Loucy (cell line): ENCODE measurements at regions not wholly inside any gene's neighbourhood (a gene's known extent, or its start where the extent isn't known, plus 50 kb on each side); places are given as distances from the start of the nearest gene placed in this dataset.
"Not testable (repeated sequence)": the region's sequence is repeated elsewhere in the genome, so short reads cannot be mapped to it uniquely, and the experiment has no call there.

Experiments used
- H2AFZ ChIP-seq: fragments of 200-600 bp; sonication (generic); 2 replicates; pipeline ENCODE4 v1.6.0; 2016; ENCODE audit warnings: antibody characterized with exemption, mild to moderate bottlenecking, low read length, moderate library complexity
- H3F3A ChIP-seq: fragments of 200-600 bp; 2 replicates; pipeline ENCODE4 v1.6.0; 2016; ENCODE audit warnings: antibody characterized with exemption, low read depth, mild to moderate bottlenecking
- H3K27me3 ChIP-seq: fragments of 200-600 bp; sonication (generic); 2 replicates; pipeline ENCODE4 v1.6.1; 2014; ENCODE audit warnings: low read length, mild to moderate bottlenecking; ENCODE audit not compliant: insufficient read depth, poor library complexity, severe bottlenecking
- H3K36me3 ChIP-seq: fragments of 200-600 bp; sonication (generic); 2 replicates; pipeline ENCODE4 v1.6.1; 2016; ENCODE audit warnings: low read length; ENCODE audit not compliant: insufficient read depth
- H3K4me1 ChIP-seq: fragments of 200-600 bp; sonication (generic); 2 replicates; pipeline ENCODE4 v1.5.1; 2014; ENCODE audit warnings: low read length, mild to moderate bottlenecking; ENCODE audit not compliant: insufficient read depth, poor library complexity, severe bottlenecking
- H3K4me2 ChIP-seq: fragments of 200-600 bp; sonication (generic); 2 replicates; pipeline ENCODE4 v1.6.0; 2014; ENCODE audit warnings: antibody characterized with exemption, low read length, low read depth, mild to moderate bottlenecking; ENCODE audit not compliant: poor library complexity, severe bottlenecking
- H3K4me3 ChIP-seq: fragments of 200-600 bp; sonication (generic); 2 replicates; pipeline ENCODE4 v1.5.1; 2014; ENCODE audit warnings: low read length, mild to moderate bottlenecking, mixed read lengths; ENCODE audit not compliant: poor library complexity, severe bottlenecking
- H3K79me2 ChIP-seq: fragments of 200-600 bp; sonication (generic); 2 replicates; pipeline ENCODE4 v1.6.1; 2014; ENCODE audit warnings: low read length; ENCODE audit not compliant: insufficient read depth
- H3K9ac ChIP-seq: fragments of 200-600 bp; sonication (generic); 2 replicates; pipeline ENCODE4 v1.6.0; 2014; ENCODE audit warnings: mild to moderate bottlenecking, low read depth, low read length, moderate library complexity; ENCODE audit not compliant: poor library complexity, severe bottlenecking
- H3K9me2 ChIP-seq: fragments of 200-600 bp; sonication (generic); replicated peaks from 2 replicates; pipeline ENCODE4 v1.6.1; 2016; ENCODE audit warnings: low read depth, low read length, mixed read lengths
- H3K9me3 ChIP-seq: fragments of 200-600 bp; sonication (generic); 2 replicates; pipeline ENCODE4 v1.6.1; 2014; ENCODE audit warnings: mild to moderate bottlenecking, antibody characterized with exemption, low read length, low read depth; ENCODE audit not compliant: insufficient read depth
- H4K20me1 ChIP-seq: fragments of 200-600 bp; sonication (generic); 2 replicates; pipeline ENCODE4 v1.6.0; 2014; ENCODE audit warnings: antibody characterized with exemption, low read length, mild to moderate bottlenecking; ENCODE audit not compliant: insufficient read depth, poor library complexity, severe bottlenecking
- EZH2phosphoT487 ChIP-seq: fragments of 200-600 bp; IDR thresholded peaks from 2 replicates; pipeline ENCODE4 v1.6.1; 2018; ENCODE audit warnings: antibody characterized with exemption, mild to moderate bottlenecking, moderate library complexity, borderline replicate concordance
- TF ChIP-seq, protein P1 (sequence below): fragments of 200-600 bp; sonication (generic); conservative IDR thresholded peaks from 2 replicates; pipeline ENCODE4 v1.5.1; 2014; ENCODE audit warnings: mild to moderate bottlenecking, antibody characterized with exemption, low read length

DNA sequence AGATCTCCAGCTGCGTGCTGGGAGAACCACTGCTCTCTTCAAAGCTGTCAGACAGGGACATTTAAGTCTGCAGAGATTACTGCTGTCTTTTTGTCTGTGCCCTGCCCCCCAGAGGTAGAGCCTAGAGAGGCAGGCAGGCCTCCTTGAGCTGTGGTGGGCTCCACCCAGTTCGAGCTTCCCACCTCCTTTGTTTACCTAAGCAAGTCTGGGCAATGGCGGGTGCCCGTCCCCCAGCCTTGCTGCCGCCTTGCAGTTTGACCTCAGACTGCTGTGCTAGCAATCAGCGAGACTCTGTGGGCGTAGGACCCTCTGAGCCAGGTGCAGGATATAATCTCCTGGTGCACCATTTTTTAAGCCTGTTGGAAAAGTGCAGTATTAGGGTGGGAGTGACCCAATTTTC, 128.6 kb downstream of the ACTR3 start:
- not testable (repeated sequence) for H2AFZ ChIP-seq, H3K4me2 ChIP-seq, H3K9ac ChIP-seq, H3K9me3 ChIP-seq, H3K36me3 ChIP-seq, H3K79me2 ChIP-seq, H3K4me1 ChIP-seq, H3F3A ChIP-seq, H3K9me2 ChIP-seq, H3K27me3 ChIP-seq, H4K20me1 ChIP-seq, H3K4me3 ChIP-seq

- H3K4me2 ChIP-seq = no peak overlapping the region
- H3K9me3 ChIP-seq = no peaks in the 10 kb centered on the region
- no peak overlapping the region for H2AFZ ChIP-seq
- H3K4me3 ChIP-seq = no peak overlapping the region
- no peaks in the 10 kb centered on the region for H3F3A ChIP-seq
- no peaks in the 10 kb centered on the region for H4K20me1 ChIP-seq
- H3K27me3 ChIP-seq = no peaks in the 10 kb centered on the region
- no peaks in the 10 kb centered on the region for H3K79me2 ChIP-seq
- H3K4me1 ChIP-seq = no peaks in the 10 kb centered on the region
- TF ChIP-seq EZH2phosphoT487 = no peak
- TF ChIP-seq, protein P1, sequence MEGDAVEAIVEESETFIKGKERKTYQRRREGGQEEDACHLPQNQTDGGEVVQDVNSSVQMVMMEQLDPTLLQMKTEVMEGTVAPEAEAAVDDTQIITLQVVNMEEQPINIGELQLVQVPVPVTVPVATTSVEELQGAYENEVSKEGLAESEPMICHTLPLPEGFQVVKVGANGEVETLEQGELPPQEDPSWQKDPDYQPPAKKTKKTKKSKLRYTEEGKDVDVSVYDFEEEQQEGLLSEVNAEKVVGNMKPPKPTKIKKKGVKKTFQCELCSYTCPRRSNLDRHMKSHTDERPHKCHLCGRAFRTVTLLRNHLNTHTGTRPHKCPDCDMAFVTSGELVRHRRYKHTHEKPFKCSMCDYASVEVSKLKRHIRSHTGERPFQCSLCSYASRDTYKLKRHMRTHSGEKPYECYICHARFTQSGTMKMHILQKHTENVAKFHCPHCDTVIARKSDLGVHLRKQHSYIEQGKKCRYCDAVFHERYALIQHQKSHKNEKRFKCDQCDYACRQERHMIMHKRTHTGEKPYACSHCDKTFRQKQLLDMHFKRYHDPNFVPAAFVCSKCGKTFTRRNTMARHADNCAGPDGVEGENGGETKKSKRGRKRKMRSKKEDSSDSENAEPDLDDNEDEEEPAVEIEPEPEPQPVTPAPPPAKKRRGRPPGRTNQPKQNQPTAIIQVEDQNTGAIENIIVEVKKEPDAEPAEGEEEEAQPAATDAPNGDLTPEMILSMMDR = no peak
- H3K9ac ChIP-seq = no peak overlapping the region
- H3K9me2 ChIP-seq = no peaks in the 10 kb centered on the region
- H3K36me3 ChIP-seq = no peaks in the 10 kb centered on the region
Measured at GRCh38 chr2:114020668-114021067, 130.8 kb downstream of the ACTR3 start.

DNA sequence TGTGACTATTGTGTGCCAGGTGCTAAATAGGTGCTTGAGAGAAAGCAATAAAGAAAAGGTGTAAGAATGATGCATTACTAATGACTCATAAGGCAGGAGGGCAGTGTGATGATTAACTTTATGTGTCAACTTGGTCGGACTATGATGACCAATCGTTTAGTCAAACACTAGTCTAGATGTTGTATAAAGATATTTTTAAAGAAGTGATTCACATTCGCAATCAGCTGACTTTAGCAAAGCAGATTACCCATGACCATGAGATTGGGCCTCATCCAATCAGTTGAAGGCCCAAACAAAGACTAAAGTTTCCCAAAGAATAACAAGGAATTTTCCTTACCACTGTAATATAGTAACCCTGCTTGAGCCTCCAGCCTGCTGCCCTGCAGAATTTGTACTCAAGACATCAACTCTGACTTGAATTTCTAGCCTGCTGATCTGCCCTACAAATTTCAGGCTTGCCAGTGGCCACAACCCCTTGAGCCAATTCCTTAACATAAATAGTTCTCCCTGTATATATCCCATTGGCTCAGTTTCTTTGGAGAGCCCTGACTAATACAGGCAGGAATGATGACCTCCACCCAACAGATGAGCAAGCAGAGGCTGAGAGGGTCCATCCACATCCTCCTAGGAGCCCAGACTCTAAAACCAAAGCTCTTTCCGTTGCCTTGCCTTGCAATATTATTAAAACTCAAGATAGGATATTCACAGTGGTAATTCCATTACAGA, 132.6 kb downstream of the ACTR3 start:
- Histone ChIP-seq H3K27me3 (no peaks in the 10 kb centered on the region), H3K79me2 (no peaks in the 10 kb centered on the region), H3K9me2 (no peaks in the 10 kb centered on the region), H4K20me1 (no peaks in the 10 kb centered on the region), H3K9ac (no peak overlapping the region), H3K4me1 (no peaks in the 10 kb centered on the region), H2AFZ (no peak overlapping the region), H3K36me3 (no peaks in the 10 kb centered on the region), H3K4me2 (no peak overlapping the region), H3K9me3 (no peaks in the 10 kb centered on the region), H3F3A (no peaks in the 10 kb centered on the region), H3K4me3 (no peak overlapping the region)
- TF ChIP-seq EZH2phosphoT487 = no peak
- TF ChIP-seq, protein P1 = no peak

DNA sequence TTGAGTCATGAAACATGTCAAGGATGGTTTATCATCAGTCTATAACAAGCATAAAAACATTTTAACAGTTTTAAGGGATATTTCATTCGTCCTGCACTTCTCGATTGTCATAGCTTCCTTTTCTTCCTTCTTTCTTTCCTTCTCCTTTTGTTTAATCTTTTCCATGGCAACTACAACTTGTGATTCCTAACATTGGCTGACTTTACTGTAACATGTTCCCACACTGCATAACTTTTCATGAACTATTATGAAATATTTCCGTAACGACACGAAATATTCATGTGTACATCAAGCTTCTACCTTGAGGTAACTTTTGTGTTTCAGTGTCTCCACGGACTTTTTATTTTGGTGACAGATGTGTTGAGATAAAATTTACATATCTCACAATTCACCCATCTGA, 134.4 kb downstream of the ACTR3 start:
- H3K27me3 ChIP-seq = no peaks in the 10 kb centered on the region
- H3K36me3 ChIP-seq = no peaks in the 10 kb centered on the region
- no peaks in the 10 kb centered on the region for H3F3A ChIP-seq
- H3K4me1 ChIP-seq = no peaks in the 10 kb centered on the region
- H3K9me2 ChIP-seq = no peaks in the 10 kb centered on the region
- no peak overlapping the region for H3K4me2 ChIP-seq
- no peaks in the 10 kb centered on the region for H4K20me1 ChIP-seq
- no peak overlapping the region for H3K4me3 ChIP-seq
- H3K9me3 ChIP-seq = no peaks in the 10 kb centered on the region
- no peak for TF ChIP-seq EZH2phosphoT487
- TF ChIP-seq, protein P1 = no peak
- no peak overlapping the region for H2AFZ ChIP-seq
- H3K9ac ChIP-seq = no peak overlapping the region
- no peaks in the 10 kb centered on the region for H3K79me2 ChIP-seq
